ENCODE measurements at regions not wholly inside any gene's neighbourhood (a gene's known extent, or its start where the extent isn't known, plus 50 kb on each side); places are given as distances from the start of the nearest gene placed in this dataset.

- no peak for TF ChIP-seq CTCF (IDR thresholded peaks at IDR 0.05)
- no peak for TF ChIP-seq EZH2 (IDR thresholded peaks at IDR 0.05; ENCODE audit: borderline replicate concordance, insufficient read depth, low read depth, low read length, poor library complexity, severe bottlenecking)
Observed at GRCh38 chr13:84211048-84211447, 328.8 kb upstream of the SLITRK1 start.

Data from B cell (primary cell).